Breast epithelium (tissue), 4 donors: ENCODE measurements at regions not wholly inside any gene's neighbourhood (a gene's known extent, or its start where the extent isn't known, plus 50 kb on each side); places are given as distances from the start of the nearest gene placed in this dataset.

ENCODE experiments used
- DNase-seq, 2 donors: peaks; one replicate each; pipeline ENCODE4 v3.0.0-alpha.2; 2019; ENCODE audit warnings: low spot score in 2 of 2
- H3K27ac ChIP-seq, 2 donors: fragments of 200-600 bp; sonication (generic) in 1 of 2; one replicate each; pipeline ENCODE4 v1.5.1; 2016 to 2019; ENCODE audit warnings: mild to moderate bottlenecking in 1 of 2
- H3K27me3 ChIP-seq, 2 donors: fragments of 200-600 bp; sonication (generic) in 1 of 2; one replicate each; pipeline versions ENCODE4 v1.5.1 to v1.6.0; 2017 to 2019; ENCODE audit warnings: control low read depth in 1 of 2, mild to moderate bottlenecking in 1 of 2
- H3K36me3 ChIP-seq: fragments of 200-600 bp; one replicate; pipeline ENCODE4 v1.5.1; 2019
- H3K4me1 ChIP-seq, 2 donors: fragments of 200-600 bp; sonication (generic); one replicate each; pipeline ENCODE4 v1.5.1; 2016 to 2019; ENCODE audit warnings: control low read depth in 1 of 2
- H3K4me3 ChIP-seq, 3 donors: fragments of 200-600 bp; sonication (generic); 1 replicate in 2 of 3; 2 replicates in 1 of 3; pipeline ENCODE4 v1.5.1; 2016 to 2019; ENCODE audit warnings: mild to moderate bottlenecking in 3 of 3, moderate library complexity in 2 of 3
- H3K9me3 ChIP-seq, 2 donors: fragments of 200-600 bp; sonication (generic) in 1 of 2; one replicate each; pipeline ENCODE4 v1.5.1; 2016 to 2019; ENCODE audit warnings: control low read depth in 1 of 2
- CTCF ChIP-seq, 3 donors: fragments of 450-650 bp; IDR thresholded peaks; one replicate each; pipeline ENCODE4 v1.5.1; 2016 to 2017; ENCODE audit warnings: antibody characterized with exemption in 3 of 3, mild to moderate bottlenecking in 3 of 3, moderate library complexity in 3 of 3
- POLR2A ChIP-seq: fragments of 450-650 bp; IDR thresholded peaks from one replicate; pipeline ENCODE4 v1.6.1; 2016; ENCODE audit warnings: antibody characterized with exemption, mild to moderate bottlenecking, moderate library complexity
- POLR2AphosphoS5 ChIP-seq, 3 donors: sonication (generic); formaldehyde crosslinking; IDR thresholded peaks; one replicate each; pipeline ENCODE4 v1.6.1; 2017; ENCODE audit warnings: antibody characterized with exemption in 3 of 3
- intact Hi-C: fragments of 100-400 bp; cut with DNase I; formaldehyde crosslinking; loops from one replicate; pipeline ENCODE4 v1.15.1; 2023; ENCODE audit warnings: low total_unique reads

GRCh38 chr5:4442221-4442620 lies 697.9 kb upstream of the ADAMTS16 start:
- H3K4me3 ChIP-seq = no peak overlapping the region
- no peaks in the 10 kb centered on the region for H3K36me3 ChIP-seq
- peaks cover 2 to 14% of the 10 kb centered on the region in 2 donors for H3K9me3 ChIP-seq
- DNase-seq = no peak
- TF ChIP-seq CTCF (IDR thresholded peaks at IDR 0.05) (no peak), POLR2AphosphoS5 (IDR thresholded peaks at IDR 0.05) (no peak)
- H3K27me3 ChIP-seq = no peaks in the 10 kb centered on the region
- no peak overlapping the region for H3K27ac ChIP-seq
- intact Hi-C loops = no loop called here
- no peaks in the 10 kb centered on the region for H3K4me1 ChIP-seq

GRCh38 chr5:4447657-4448056 lies 692.5 kb upstream of the ADAMTS16 start:
- H3K36me3 ChIP-seq = peaks cover 3% of the 10 kb centered on the region
- intact Hi-C loops = no loop called here
- H3K27ac ChIP-seq = no peak overlapping the region
- no peak overlapping the region for H3K4me3 ChIP-seq
- DNase-seq = no peak
- no peaks in the 10 kb centered on the region for H3K4me1 ChIP-seq
- H3K9me3 ChIP-seq = peaks cover 5 to 18% of the 10 kb centered on the region in 2 donors
- H3K27me3 ChIP-seq = no peaks in the 10 kb centered on the region
- no peak for TF ChIP-seq POLR2A

- no peaks in the 10 kb centered on the region for H3K27me3 ChIP-seq
- H3K4me3 ChIP-seq = no peak overlapping the region
- H3K9me3 ChIP-seq = no peaks in the 10 kb centered on the region
- no peak overlapping the region for H3K27ac ChIP-seq
- no peaks in the 10 kb centered on the region for H3K4me1 ChIP-seq
- DNase-seq = no peak
- intact Hi-C loops = no loop called here
- no peak for TF ChIP-seq POLR2AphosphoS5 (IDR thresholded peaks at IDR 0.05)
- no peak for TF ChIP-seq POLR2A
- no peak for TF ChIP-seq CTCF (IDR thresholded peaks at IDR 0.05)
- peaks cover 3% of the 10 kb centered on the region for H3K36me3 ChIP-seq
Observed at GRCh38 chr5:4453655-4454054, 686.5 kb upstream of the ADAMTS16 start.

GRCh38 chr5:4479426-4479825 lies 660.7 kb upstream of the ADAMTS16 start:
- DNase-seq = no peak
- H3K36me3 ChIP-seq = no peaks in the 10 kb centered on the region
- intact Hi-C loops = no loop called here
- H3K9me3 ChIP-seq = no peaks in the 10 kb centered on the region
- no peaks in the 10 kb centered on the region for H3K27me3 ChIP-seq
- H3K4me3 ChIP-seq = no peak overlapping the region
- H3K27ac ChIP-seq = no peak overlapping the region
- H3K4me1 ChIP-seq = no peaks in the 10 kb centered on the region
- TF ChIP-seq POLR2AphosphoS5 (IDR thresholded peaks at IDR 0.05) (no peak), POLR2A (no peak), CTCF (IDR thresholded peaks at IDR 0.05) (no peak)

- H3K36me3 ChIP-seq = no peaks in the 10 kb centered on the region
- H3K27ac ChIP-seq = no peak overlapping the region
- no peak overlapping the region for H3K4me3 ChIP-seq
- no peaks in the 10 kb centered on the region for H3K4me1 ChIP-seq
- TF ChIP-seq CTCF (IDR thresholded peaks at IDR 0.05) = no peak
- TF ChIP-seq POLR2A = no peak
- no peak for TF ChIP-seq POLR2AphosphoS5 (IDR thresholded peaks at IDR 0.05)
- no peak for DNase-seq
- intact Hi-C loops = no loop called here
- H3K9me3 ChIP-seq = no peaks in the 10 kb centered on the region
- H3K27me3 ChIP-seq = no peaks in the 10 kb centered on the region
Observed at GRCh38 chr5:4480528-4481349, 659.4 kb upstream of the ADAMTS16 start.
